CD14-positive monocyte (primary cell): ENCODE measurements at regions not wholly inside any gene's neighbourhood (a gene's known extent, or its start where the extent isn't known, plus 50 kb on each side); places are given as distances from the start of the nearest gene placed in this dataset.

Experiments
- DNase-seq, 3 donors: peaks; one replicate each; pipeline ENCODE4 v3.0.0-alpha.2; 2011 to 2022
- H2AFZ ChIP-seq: 2 replicates; pipeline ENCODE4 v1.6.0; 2012; ENCODE audit warnings: mild to moderate bottlenecking, low read depth, low read length, inconsistent platforms; ENCODE audit not compliant: insufficient read depth, poor library complexity, severe bottlenecking
- H3K27ac ChIP-seq, 2 donors: 1 replicate in 1 of 2; 2 replicates in 1 of 2; pipeline ENCODE4 v1.5.1; 2012 to 2013; ENCODE audit warnings: low read length in 2 of 2, control low read depth in 1 of 2, inconsistent platforms in 1 of 2, low read depth in 1 of 2, mild to moderate bottlenecking in 1 of 2
- H3K27me3 ChIP-seq, 2 donors: one replicate each; pipeline versions ENCODE4 v1.6.0 to v1.6.1; 2011 to 2013; ENCODE audit warnings: low read length in 2 of 2; ENCODE audit not compliant: control insufficient read depth in 2 of 2, insufficient read depth in 2 of 2
- H3K36me3 ChIP-seq, 2 donors: replicated peaks in 1 of 2; 1 replicate in 1 of 2; 2 replicates in 1 of 2; pipeline versions ENCODE4 v1.5.1 to v1.6.1; 2012 to 2013; ENCODE audit warnings: low read length in 2 of 2, control low read depth in 1 of 2, inconsistent platforms in 1 of 2, mild to moderate bottlenecking in 1 of 2; ENCODE audit not compliant: insufficient read depth in 2 of 2, control insufficient read depth in 1 of 2
- H3K4me1 ChIP-seq, 2 donors: 1 replicate in 1 of 2; 2 replicates in 1 of 2; pipeline versions ENCODE4 v1.5.1 to v1.6.1; 2012 to 2013; ENCODE audit warnings: low read length in 2 of 2, control low read depth in 1 of 2, inconsistent platforms in 1 of 2, mild to moderate bottlenecking in 1 of 2, moderate library complexity in 1 of 2; ENCODE audit not compliant: insufficient read depth in 2 of 2, control insufficient read depth in 1 of 2
- H3K4me2 ChIP-seq: replicated peaks from 2 replicates; pipeline ENCODE3; 2012; ENCODE audit warnings: low read length, moderate library complexity, mild to moderate bottlenecking; ENCODE audit not compliant: poor library complexity, severe bottlenecking; ENCODE audit errors: extremely low read depth
- H3K4me3 ChIP-seq, 3 experiments: fragments of 200-600 bp in 1 of 3; sonication (generic) in 1 of 3; replicated peaks in 1 of 3; 1 replicate in 2 of 3; 2 replicates in 1 of 3; pipeline ENCODE4 v1.5.1; 2011 to 2013; ENCODE audit warnings: low read length in 3 of 3, mild to moderate bottlenecking in 3 of 3, control low read depth in 2 of 3, low read depth in 2 of 3, inconsistent platforms in 1 of 3, moderate library complexity in 1 of 3
- H3K79me2 ChIP-seq: 2 replicates; pipeline ENCODE4 v1.6.0; 2012; ENCODE audit warnings: mild to moderate bottlenecking, control low read depth, inconsistent platforms, low read length, moderate library complexity; ENCODE audit not compliant: insufficient read depth
- H3K9ac ChIP-seq: 2 replicates; pipeline ENCODE4 v1.6.0; 2017; ENCODE audit warnings: low read length, mild to moderate bottlenecking; ENCODE audit not compliant: insufficient read depth, poor library complexity, severe bottlenecking
- H3K9me3 ChIP-seq, 2 donors: replicated peaks in 1 of 2; 1 replicate in 1 of 2; 2 replicates in 1 of 2; pipeline versions ENCODE4 v1.5.1 to v1.6.1; 2012 to 2013; ENCODE audit warnings: low read length in 2 of 2, control low read depth in 1 of 2; ENCODE audit not compliant: control insufficient read depth in 1 of 2, insufficient read depth in 1 of 2
- H4K20me1 ChIP-seq: 2 replicates; pipeline ENCODE4 v1.6.0; 2012; ENCODE audit warnings: mild to moderate bottlenecking, low read length, control low read depth, moderate library complexity; ENCODE audit not compliant: insufficient read depth
- H3K27ac Mint-ChIP-seq, 7 donors: one replicate each; pipeline ENCODE4 v1.8.0; 2020; ENCODE audit warnings: mild to moderate bottlenecking in 7 of 7, mixed read lengths in 7 of 7, moderate library complexity in 6 of 7, inconsistent platforms in 2 of 7
- H3K27me3 Mint-ChIP-seq, 3 donors: one replicate each; pipeline ENCODE4 v1.8.0; 2021 to 2022; ENCODE audit warnings: low read depth in 3 of 3, mild to moderate bottlenecking in 3 of 3, mixed read lengths in 3 of 3, moderate library complexity in 3 of 3, inconsistent platforms in 1 of 3
- H3K36me3 Mint-ChIP-seq, 2 donors: one replicate each; pipeline ENCODE4 v1.8.0; 2020; ENCODE audit warnings: mixed read lengths in 2 of 2, inconsistent platforms in 1 of 2, mild to moderate bottlenecking in 1 of 2
- H3K4me1 Mint-ChIP-seq: one replicate; pipeline ENCODE4 v1.8.0; 2020; ENCODE audit warnings: mild to moderate bottlenecking, mixed read lengths
- H3K4me3 Mint-ChIP-seq, 2 donors: one replicate each; pipeline ENCODE4 v1.8.0; 2020; ENCODE audit warnings: mild to moderate bottlenecking in 2 of 2, mixed read lengths in 2 of 2, moderate library complexity in 1 of 2
- H3K9me3 Mint-ChIP-seq, 7 donors: one replicate each; pipeline ENCODE4 v1.8.0; 2020 to 2022; ENCODE audit warnings: mixed read lengths in 7 of 7, mild to moderate bottlenecking in 6 of 7, moderate library complexity in 6 of 7, inconsistent platforms in 2 of 7
- CTCF ChIP-seq: fragments of 200-600 bp; IDR thresholded peaks from one replicate; pipeline ENCODE4 v1.8.0; 2022; ENCODE audit warnings: antibody characterized with exemption, mild to moderate bottlenecking
- WGBS: methylation state at CpG from one replicate; pipeline ENCODE4 v1.1.5; 2013; ENCODE audit warnings: missing lambda C conversion rate; ENCODE audit not compliant: insufficient coverage; 5-methylcytosine and 5-hydroxymethylcytosine counted together
- intact Hi-C, 2 donors: fragments of 100-400 bp; cut with micrococcal nuclease; formaldehyde crosslinking; loops; one replicate each; pipeline versions ENCODE4 v1.15.0 to v1.15.1; 2023

- DNase-seq: no peak
- no peak overlapping the region for H3K27ac Mint-ChIP-seq
- Histone ChIP-seq H3K27ac (no peak overlapping the region), H2AFZ (no peak overlapping the region), H3K4me2 (no peak overlapping the region), H3K4me3 (no peak overlapping the region), H3K79me2 (no peaks in the 10 kb centered on the region), H3K4me1 (no peaks in the 10 kb centered on the region), H4K20me1 (no peaks in the 10 kb centered on the region), H3K9ac (no peak overlapping the region), H3K27me3 (no peaks in the 10 kb centered on the region), H3K9me3 (no peaks in the 10 kb centered on the region), H3K36me3 (no peaks in the 10 kb centered on the region)
- intact Hi-C loops: no loop called here
- peaks cover 0 to 2% (median 1%) of the 10 kb centered on the region in 3 donors for H3K27me3 Mint-ChIP-seq
- no peak overlapping the region for H3K4me3 Mint-ChIP-seq
- WGBS: no CpG with 5 or more reads among the region's 3 CpGs
- H3K9me3 Mint-ChIP-seq: peaks cover 0 to 4% (median 0%) of the 10 kb centered on the region in 7 donors
- no peaks in the 10 kb centered on the region for H3K36me3 Mint-ChIP-seq
- no peak for TF ChIP-seq CTCF
- no peaks in the 10 kb centered on the region for H3K4me1 Mint-ChIP-seq
Measured at GRCh38 chr11:82586581-82586980, 147.1 kb downstream of the FAM181B start.

- no peak overlapping the region for H3K27ac ChIP-seq
- no peaks in the 10 kb centered on the region for H4K20me1 ChIP-seq
- no peak overlapping the region for H3K4me3 Mint-ChIP-seq
- DNase-seq: no peak
- no peaks in the 10 kb centered on the region for H3K27me3 ChIP-seq
- H3K4me2 ChIP-seq: no peak overlapping the region
- no peak overlapping the region for H3K4me3 ChIP-seq
- WGBS: 93% methylated on average over 3 of the region's 5 CpGs
- H3K9ac ChIP-seq: no peak overlapping the region
- H3K9me3 ChIP-seq: peaks cover 0 to 4% of the 10 kb centered on the region in 2 donors
- no peak overlapping the region for H2AFZ ChIP-seq
- H3K36me3 Mint-ChIP-seq: no peaks in the 10 kb centered on the region
- no peaks in the 10 kb centered on the region for H3K36me3 ChIP-seq
- H3K27ac Mint-ChIP-seq: no peak overlapping the region
- H3K4me1 Mint-ChIP-seq: no peaks in the 10 kb centered on the region
- H3K27me3 Mint-ChIP-seq: peaks cover 3% of the 10 kb centered on the region in 3 donors
- intact Hi-C loops: no loop called here
- no peaks in the 10 kb centered on the region for H3K79me2 ChIP-seq
- no peak for TF ChIP-seq CTCF
- peaks cover 0 to 6% (median 3%) of the 10 kb centered on the region in 7 donors for H3K9me3 Mint-ChIP-seq
- H3K4me1 ChIP-seq: no peaks in the 10 kb centered on the region
Measured at GRCh38 chr11:82577246-82577645, 156.4 kb downstream of the FAM181B start.
